IPS-18a (cell line): ENCODE measurements at regions not wholly inside any gene's neighbourhood (a gene's known extent, or its start where the extent isn't known, plus 50 kb on each side); places are given as distances from the start of the nearest gene placed in this dataset.

Source experiments
- H3K27ac ChIP-seq: one replicate; pipeline ENCODE4 v1.5.1; 2013; ENCODE audit warnings: low read length
- H3K27me3 ChIP-seq: one replicate; pipeline ENCODE4 v1.6.1; 2013; ENCODE audit warnings: mild to moderate bottlenecking, low read length; ENCODE audit not compliant: control insufficient read depth, insufficient read depth
- H3K36me3 ChIP-seq: one replicate; pipeline ENCODE4 v1.6.1; 2013; ENCODE audit warnings: low read depth, low read length; ENCODE audit not compliant: control insufficient read depth
- H3K4me1 ChIP-seq: one replicate; pipeline ENCODE4 v1.6.1; 2013; ENCODE audit warnings: low read depth, low read length; ENCODE audit not compliant: control insufficient read depth
- H3K4me3 ChIP-seq: one replicate; pipeline ENCODE4 v1.5.1; 2013; ENCODE audit warnings: low read length
- H3K9ac ChIP-seq: one replicate; pipeline ENCODE4 v1.6.1; 2013; ENCODE audit warnings: mild to moderate bottlenecking, low read length, moderate library complexity
- H3K9me3 ChIP-seq: one replicate; pipeline ENCODE4 v1.6.1; 2013; ENCODE audit warnings: low read depth, low read length; ENCODE audit not compliant: control insufficient read depth

GRCh38 chr13:50526661-50527071 is 316.8 kb downstream of the DLEU7 start:
- H3K4me1 ChIP-seq, result peaks cover 9% of the 10 kb centered on the region

GRCh38 chr13:50527188-50527587 is 316.3 kb downstream of the DLEU7 start:
- no peaks in the 10 kb centered on the region for H3K36me3 ChIP-seq
- peaks cover 9% of the 10 kb centered on the region for H3K4me1 ChIP-seq
- no peaks in the 10 kb centered on the region for H3K9me3 ChIP-seq
- H3K27ac ChIP-seq, result no peak overlapping the region
- H3K4me3 ChIP-seq, result no peak overlapping the region
- H3K9ac ChIP-seq, result no peak overlapping the region
- H3K27me3 ChIP-seq, result no peaks in the 10 kb centered on the region

More at GRCh38 chr13:50526661-50527071, 316.8 kb downstream of the DLEU7 start:
- Histone ChIP-seq H3K36me3 (no peaks in the 10 kb centered on the region), H3K9ac (no peak overlapping the region), H3K9me3 (no peaks in the 10 kb centered on the region), H3K27ac (no peak overlapping the region), H3K27me3 (no peaks in the 10 kb centered on the region), H3K4me3 (no peak overlapping the region)

- no peak overlapping the region for H3K9ac ChIP-seq
- no peaks in the 10 kb centered on the region for H3K36me3 ChIP-seq
- H3K4me1 ChIP-seq, result peaks cover 9% of the 10 kb centered on the region
- H3K4me3 ChIP-seq, result no peak overlapping the region
- H3K27ac ChIP-seq, result no peak overlapping the region
- H3K9me3 ChIP-seq, result no peaks in the 10 kb centered on the region
- H3K27me3 ChIP-seq, result no peaks in the 10 kb centered on the region
These were observed 315.6 kb downstream of the DLEU7 start for GRCh38 chr13:50527612-50528509.

- H3K27ac ChIP-seq, result no peak overlapping the region
These were observed 314.2 kb downstream of the DLEU7 start for GRCh38 chr13:50529154-50529882.

GRCh38 chr13:50531917-50532899 is 311.3 kb downstream of the DLEU7 start:
- peaks cover 9% of the 10 kb centered on the region for H3K4me1 ChIP-seq
- no peaks in the 10 kb centered on the region for H3K36me3 ChIP-seq
- peaks cover 5% of the 10 kb centered on the region for H3K9me3 ChIP-seq
- no peak overlapping the region for H3K9ac ChIP-seq
- H3K27me3 ChIP-seq, result no peaks in the 10 kb centered on the region
- H3K27ac ChIP-seq, result no peak overlapping the region
- H3K4me3 ChIP-seq, result no peak overlapping the region

More at GRCh38 chr13:50529154-50529882, 314.2 kb downstream of the DLEU7 start:
- H3K9me3 ChIP-seq, result no peaks in the 10 kb centered on the region
- H3K4me1 ChIP-seq, result peaks cover 9% of the 10 kb centered on the region
- H3K4me3 ChIP-seq, result no peak overlapping the region
- H3K36me3 ChIP-seq, result no peaks in the 10 kb centered on the region
- H3K9ac ChIP-seq, result no peak overlapping the region
- no peaks in the 10 kb centered on the region for H3K27me3 ChIP-seq

GRCh38 chr13:50535050-50535449 is 308.4 kb downstream of the DLEU7 start:
- Histone ChIP-seq H3K27me3 (no peaks in the 10 kb centered on the region), H3K4me1 (no peaks in the 10 kb centered on the region), H3K4me3 (no peak overlapping the region), H3K9me3 (peaks cover 5% of the 10 kb centered on the region), H3K36me3 (no peaks in the 10 kb centered on the region), H3K27ac (no peak overlapping the region), H3K9ac (no peak overlapping the region)

- no peaks in the 10 kb centered on the region for H3K36me3 ChIP-seq
- H3K27me3 ChIP-seq, result no peaks in the 10 kb centered on the region
- H3K9ac ChIP-seq, result no peak overlapping the region
- peaks cover 5% of the 10 kb centered on the region for H3K9me3 ChIP-seq
- no peak overlapping the region for H3K27ac ChIP-seq
- no peak overlapping the region for H3K4me3 ChIP-seq
- H3K4me1 ChIP-seq, result no peaks in the 10 kb centered on the region
These were observed 306.5 kb downstream of the DLEU7 start for GRCh38 chr13:50537029-50537428.

- Histone ChIP-seq H3K4me3 (no peak overlapping the region), H3K36me3 (no peaks in the 10 kb centered on the region), H3K4me1 (peaks cover 23% of the 10 kb centered on the region), H3K9me3 (peaks cover 5% of the 10 kb centered on the region), H3K27ac (no peak overlapping the region), H3K27me3 (no peaks in the 10 kb centered on the region), H3K9ac (no peak overlapping the region)
These were observed 303.5 kb downstream of the DLEU7 start for GRCh38 chr13:50539791-50540530.

GRCh38 chr13:50543141-50543540 is 300.4 kb downstream of the DLEU7 start:
- no peaks in the 10 kb centered on the region for H3K36me3 ChIP-seq
- H3K27me3 ChIP-seq, result no peaks in the 10 kb centered on the region
- H3K9ac ChIP-seq, result no peak overlapping the region
- H3K4me1 ChIP-seq, result peaks cover 23% of the 10 kb centered on the region
- H3K27ac ChIP-seq, result no peak overlapping the region
- no peak overlapping the region for H3K4me3 ChIP-seq
- no peaks in the 10 kb centered on the region for H3K9me3 ChIP-seq

GRCh38 chr13:50543782-50544181 is 299.7 kb downstream of the DLEU7 start:
- Histone ChIP-seq H3K4me1 (peaks cover 23% of the 10 kb centered on the region), H3K9me3 (no peaks in the 10 kb centered on the region), H3K36me3 (no peaks in the 10 kb centered on the region), H3K9ac (no peak overlapping the region), H3K27ac (no peak overlapping the region), H3K4me3 (no peak overlapping the region), H3K27me3 (no peaks in the 10 kb centered on the region)
